DND-41 (cell line): ENCODE measurements at regions not wholly inside any gene's neighbourhood (a gene's known extent, or its start where the extent isn't known, plus 50 kb on each side); places are given as distances from the start of the nearest gene placed in this dataset.

Experiments
- EZH2 ChIP-seq: IDR thresholded peaks from 3 replicates; pipeline ENCODE4 v1.6.1; 2012; ENCODE audit warnings: borderline replicate concordance, low read depth, mild to moderate bottlenecking, moderate library complexity, low read length, inconsistent platforms; ENCODE audit not compliant: severe bottlenecking
- TF ChIP-seq, protein P1 (sequence below): IDR thresholded peaks from 2 replicates; pipeline ENCODE4 v1.5.1; 2012; ENCODE audit warnings: borderline replicate concordance, low read length, moderate library complexity, mild to moderate bottlenecking; ENCODE audit not compliant: poor library complexity, severe bottlenecking; ENCODE audit errors: extremely low read depth

DNA sequence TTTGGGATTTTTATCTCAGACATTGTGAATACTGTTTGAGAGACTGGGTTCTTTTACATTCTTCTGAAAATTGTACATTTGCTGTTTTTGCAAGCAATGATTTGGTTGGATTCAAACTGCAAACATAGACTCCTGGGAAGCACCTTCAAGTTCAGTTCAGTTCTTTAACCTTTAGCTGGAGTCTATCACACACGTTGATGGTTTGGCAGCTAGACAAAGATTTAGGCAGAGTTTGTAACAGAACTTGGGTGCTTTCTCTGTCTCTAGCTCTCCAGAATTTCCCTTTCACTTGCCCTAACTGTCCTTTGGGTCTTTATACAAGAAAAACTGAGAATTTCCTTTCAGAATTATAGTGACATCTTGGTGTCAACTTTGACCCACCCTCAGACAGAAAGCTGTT is 556.6 kb downstream of the DIAPH3 start:
- TF ChIP-seq, protein P1, sequence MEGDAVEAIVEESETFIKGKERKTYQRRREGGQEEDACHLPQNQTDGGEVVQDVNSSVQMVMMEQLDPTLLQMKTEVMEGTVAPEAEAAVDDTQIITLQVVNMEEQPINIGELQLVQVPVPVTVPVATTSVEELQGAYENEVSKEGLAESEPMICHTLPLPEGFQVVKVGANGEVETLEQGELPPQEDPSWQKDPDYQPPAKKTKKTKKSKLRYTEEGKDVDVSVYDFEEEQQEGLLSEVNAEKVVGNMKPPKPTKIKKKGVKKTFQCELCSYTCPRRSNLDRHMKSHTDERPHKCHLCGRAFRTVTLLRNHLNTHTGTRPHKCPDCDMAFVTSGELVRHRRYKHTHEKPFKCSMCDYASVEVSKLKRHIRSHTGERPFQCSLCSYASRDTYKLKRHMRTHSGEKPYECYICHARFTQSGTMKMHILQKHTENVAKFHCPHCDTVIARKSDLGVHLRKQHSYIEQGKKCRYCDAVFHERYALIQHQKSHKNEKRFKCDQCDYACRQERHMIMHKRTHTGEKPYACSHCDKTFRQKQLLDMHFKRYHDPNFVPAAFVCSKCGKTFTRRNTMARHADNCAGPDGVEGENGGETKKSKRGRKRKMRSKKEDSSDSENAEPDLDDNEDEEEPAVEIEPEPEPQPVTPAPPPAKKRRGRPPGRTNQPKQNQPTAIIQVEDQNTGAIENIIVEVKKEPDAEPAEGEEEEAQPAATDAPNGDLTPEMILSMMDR = no peak
- TF ChIP-seq EZH2 = no peak
